ENCODE measurements at regions not wholly inside any gene's neighbourhood (a gene's known extent, or its start where the extent isn't known, plus 50 kb on each side); places are given as distances from the start of the nearest gene placed in this dataset.

DNA sequence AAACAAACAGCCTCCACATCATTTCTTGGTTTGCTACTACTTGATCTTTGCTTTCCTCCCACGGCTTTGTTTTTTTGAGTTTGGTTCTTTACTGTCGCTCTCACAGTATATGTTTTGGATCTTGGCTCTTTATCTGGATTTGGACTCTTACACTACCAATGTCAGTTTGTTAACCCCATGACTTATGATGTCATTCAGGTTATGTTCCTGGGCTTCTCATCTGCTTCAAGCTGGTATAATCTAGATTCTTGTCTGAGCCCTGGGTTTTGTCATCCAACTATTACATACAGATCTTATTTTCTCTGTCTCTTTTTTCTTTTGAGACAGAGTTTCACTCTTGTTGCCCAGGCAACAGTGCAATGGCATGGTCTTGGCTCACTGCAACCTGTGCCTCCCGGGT lies 482.9 kb upstream of the TEX13C start:
- no peaks in the 10 kb centered on the region for H3K27me3 ChIP-seq
- in situ Hi-C loops (cut with MboI; ENCODE audit: low pct_ligation_motif_present in 1 of 4, low pct_unique_long_range_greater_than_20kb in 1 of 4, low sequenced_read_pairs in 3 of 4): no loop called here

DNA sequence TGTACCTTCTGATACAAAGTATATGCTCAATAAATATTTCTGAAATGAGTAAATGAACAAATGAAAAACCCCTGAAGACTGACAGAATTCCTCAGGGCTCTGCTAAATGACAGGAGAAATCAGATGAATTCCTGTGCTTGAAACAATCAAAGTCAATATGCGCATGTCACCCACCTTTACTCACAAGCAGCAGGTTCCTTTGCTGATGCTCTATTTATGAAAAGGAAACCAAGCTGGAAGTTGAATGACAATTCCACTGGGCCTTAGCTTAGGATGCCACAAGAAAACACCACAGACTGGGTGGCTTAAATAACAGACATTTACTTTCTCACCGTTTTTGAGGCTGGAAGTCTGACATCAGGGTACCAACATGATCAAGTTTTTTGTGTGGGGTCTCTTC lies 477.5 kb upstream of the TEX13C start:
- intact Hi-C loops (cut with DNase I; ENCODE audit: low total_unique reads) (loop anchor here (2.0 kb wide), 1 partner anchor 43 kb away; no protein-coding TSS in a partner anchor), in situ Hi-C loops (cut with MboI; ENCODE audit: low pct_ligation_motif_present in 1 of 4, low pct_unique_long_range_greater_than_20kb in 1 of 4, low sequenced_read_pairs in 3 of 4) (no loop called here)
- Histone ChIP-seq H3K27me3 (no peaks in the 10 kb centered on the region), H3K4me1 (no peaks in the 10 kb centered on the region), H3K27ac (no peak overlapping the region), H3K36me3 (no peaks in the 10 kb centered on the region), H3K4me3 (no peak overlapping the region), H3K9me3 (no peaks in the 10 kb centered on the region)
- DNase-seq: no peak
- TF ChIP-seq POLR2A (IDR thresholded peaks at IDR 0.05) (no peak), POLR2AphosphoS5 (IDR thresholded peaks at IDR 0.05) (no peak), EP300 (IDR thresholded peaks at IDR 0.05; ENCODE audit: low read depth) (no peak)
- TF ChIP-seq, protein P1, sequence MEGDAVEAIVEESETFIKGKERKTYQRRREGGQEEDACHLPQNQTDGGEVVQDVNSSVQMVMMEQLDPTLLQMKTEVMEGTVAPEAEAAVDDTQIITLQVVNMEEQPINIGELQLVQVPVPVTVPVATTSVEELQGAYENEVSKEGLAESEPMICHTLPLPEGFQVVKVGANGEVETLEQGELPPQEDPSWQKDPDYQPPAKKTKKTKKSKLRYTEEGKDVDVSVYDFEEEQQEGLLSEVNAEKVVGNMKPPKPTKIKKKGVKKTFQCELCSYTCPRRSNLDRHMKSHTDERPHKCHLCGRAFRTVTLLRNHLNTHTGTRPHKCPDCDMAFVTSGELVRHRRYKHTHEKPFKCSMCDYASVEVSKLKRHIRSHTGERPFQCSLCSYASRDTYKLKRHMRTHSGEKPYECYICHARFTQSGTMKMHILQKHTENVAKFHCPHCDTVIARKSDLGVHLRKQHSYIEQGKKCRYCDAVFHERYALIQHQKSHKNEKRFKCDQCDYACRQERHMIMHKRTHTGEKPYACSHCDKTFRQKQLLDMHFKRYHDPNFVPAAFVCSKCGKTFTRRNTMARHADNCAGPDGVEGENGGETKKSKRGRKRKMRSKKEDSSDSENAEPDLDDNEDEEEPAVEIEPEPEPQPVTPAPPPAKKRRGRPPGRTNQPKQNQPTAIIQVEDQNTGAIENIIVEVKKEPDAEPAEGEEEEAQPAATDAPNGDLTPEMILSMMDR (IDR thresholded peaks at IDR 0.05): no peak
- WGBS, 2 donors (ENCODE audit: low coverage in 1 of 2): 67% methylated on average over 2 of the region's 2 CpGs; no CpG with 5 or more reads in 1 of the 2 donors

More for the DNA sequence above, 482.9 kb upstream of the TEX13C start:
- H3K4me3 ChIP-seq: no peak overlapping the region
- H3K9me3 ChIP-seq: no peaks in the 10 kb centered on the region
- TF ChIP-seq EP300 (IDR thresholded peaks at IDR 0.05; ENCODE audit: low read depth): no peak
- TF ChIP-seq, protein P1 (IDR thresholded peaks at IDR 0.05): no peak
- TF ChIP-seq POLR2A (IDR thresholded peaks at IDR 0.05): no peak
- no peak for TF ChIP-seq POLR2AphosphoS5 (IDR thresholded peaks at IDR 0.05)
- no peaks in the 10 kb centered on the region for H3K4me1 ChIP-seq
- 67% methylated on average over 3 of the region's 3 CpGs; no CpG with 5 or more reads in 1 of the 2 donors for WGBS, 2 donors (ENCODE audit: low coverage in 1 of 2)
- no peaks in the 10 kb centered on the region for H3K36me3 ChIP-seq
- intact Hi-C loops (cut with DNase I; ENCODE audit: low total_unique reads): no loop called here
- no peak overlapping the region for H3K27ac ChIP-seq
- no peak for DNase-seq

DNA sequence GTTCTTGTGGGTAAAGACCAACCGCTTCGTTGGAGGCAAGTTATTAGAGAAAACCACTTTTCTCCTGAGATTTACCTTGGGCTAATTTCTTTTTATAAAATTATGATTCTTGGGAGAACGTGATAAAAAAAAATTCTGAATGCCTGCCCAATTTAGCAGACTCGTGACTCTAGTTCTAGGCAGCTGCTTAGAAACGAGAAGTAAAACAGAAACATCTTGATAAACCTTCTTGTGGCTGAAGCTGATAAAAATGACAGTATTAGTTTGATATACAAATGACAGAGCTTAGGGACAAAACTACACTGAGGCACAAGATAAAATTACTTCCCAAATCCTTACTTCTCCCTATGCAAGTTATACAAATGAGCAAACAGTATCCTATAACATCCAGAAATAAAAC lies 458.9 kb upstream of the TEX13C start:
- WGBS, 2 donors (ENCODE audit: low coverage in 1 of 2): 46 to 50% methylated on average over 2 to 5 of the region's 5 CpGs
- no peak for DNase-seq
- intact Hi-C loops (cut with DNase I; ENCODE audit: low total_unique reads): no loop called here

DNA sequence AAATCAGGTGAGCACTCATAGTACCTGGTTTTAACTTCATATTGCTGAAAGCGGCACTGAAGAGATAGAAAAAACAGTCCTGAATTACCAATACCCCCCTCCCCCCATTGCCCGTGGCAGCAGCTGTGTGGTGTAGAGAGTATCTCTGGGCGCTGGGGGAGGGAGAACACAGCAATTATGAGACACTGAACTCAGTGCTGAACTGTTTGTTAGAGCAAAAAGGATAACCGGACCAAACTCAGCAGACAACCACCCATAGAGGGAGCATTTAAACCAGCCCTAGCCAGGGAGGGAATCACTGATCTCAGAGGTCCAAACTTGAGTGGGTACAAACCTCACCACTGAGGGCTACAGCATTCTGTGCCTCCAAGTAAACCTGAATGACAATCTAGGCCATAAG lies 457.4 kb upstream of the TEX13C start:
- H3K9me3 ChIP-seq: no peaks in the 10 kb centered on the region
- no peaks in the 10 kb centered on the region for H3K4me1 ChIP-seq
- no peaks in the 10 kb centered on the region for H3K36me3 ChIP-seq
- H3K27me3 ChIP-seq: no peaks in the 10 kb centered on the region
- intact Hi-C loops (cut with DNase I; ENCODE audit: low total_unique reads) (no loop called here), in situ Hi-C loops (cut with MboI; ENCODE audit: low pct_ligation_motif_present in 1 of 4, low pct_unique_long_range_greater_than_20kb in 1 of 4, low sequenced_read_pairs in 3 of 4) (no loop called here)
- no peak overlapping the region for H3K27ac ChIP-seq
- DNase-seq: no peak
- TF ChIP-seq POLR2AphosphoS5 (IDR thresholded peaks at IDR 0.05) (no peak), EP300 (IDR thresholded peaks at IDR 0.05; ENCODE audit: low read depth) (no peak), POLR2A (IDR thresholded peaks at IDR 0.05) (no peak)
- TF ChIP-seq, protein P1 (IDR thresholded peaks at IDR 0.05): no peak
- WGBS, 2 donors (ENCODE audit: low coverage in 1 of 2): 67 to 69% methylated on average over 2 to 4 of the region's 4 CpGs
- H3K4me3 ChIP-seq: no peak overlapping the region

More for the DNA sequence above, 458.9 kb upstream of the TEX13C start:
- in situ Hi-C loops (cut with MboI; ENCODE audit: low pct_ligation_motif_present in 1 of 4, low pct_unique_long_range_greater_than_20kb in 1 of 4, low sequenced_read_pairs in 3 of 4): no loop called here
- Histone ChIP-seq H3K4me1 (no peaks in the 10 kb centered on the region), H3K27ac (no peak overlapping the region), H3K27me3 (no peaks in the 10 kb centered on the region), H3K36me3 (no peaks in the 10 kb centered on the region), H3K4me3 (no peak overlapping the region), H3K9me3 (no peaks in the 10 kb centered on the region)
- TF ChIP-seq POLR2A (IDR thresholded peaks at IDR 0.05) (no peak), EP300 (IDR thresholded peaks at IDR 0.05; ENCODE audit: low read depth) (no peak), POLR2AphosphoS5 (IDR thresholded peaks at IDR 0.05) (no peak)
- TF ChIP-seq, protein P1 (IDR thresholded peaks at IDR 0.05): no peak

Measured in transverse colon (tissue), 4 donors.